H9 (cell line): ENCODE measurements at regions not wholly inside any gene's neighbourhood (a gene's known extent, or its start where the extent isn't known, plus 50 kb on each side); places are given as distances from the start of the nearest gene placed in this dataset.

Source experiments
- DNase-seq: peaks from one replicate; pipeline ENCODE4 v3.0.0-alpha.2; 2017
- H2AFZ ChIP-seq: one replicate; pipeline ENCODE4 v1.6.1; 2013; ENCODE audit warnings: mild to moderate bottlenecking, low read length, control low read depth, moderate library complexity
- H2AK5ac ChIP-seq: 2 replicates; pipeline ENCODE4 v1.6.1; 2013; ENCODE audit warnings: low read length, control low read depth, mixed read lengths; ENCODE audit not compliant: insufficient read length
- H2BK120ac ChIP-seq: one replicate; pipeline ENCODE4 v1.6.1; 2013; ENCODE audit warnings: low read depth, mild to moderate bottlenecking, low read length, control low read depth, inconsistent platforms; ENCODE audit not compliant: poor library complexity, severe bottlenecking
- H2BK12ac ChIP-seq: 2 replicates; pipeline ENCODE4 v1.6.1; 2013; ENCODE audit warnings: low read length, control low read depth, mixed read lengths, low read depth; ENCODE audit not compliant: insufficient read length
- H2BK15ac ChIP-seq: 2 replicates; pipeline ENCODE4 v1.6.1; 2013; ENCODE audit warnings: low read depth, low read length, control low read depth
- H2BK20ac ChIP-seq: one replicate; pipeline ENCODE4 v1.6.1; 2013; ENCODE audit warnings: low read depth, mild to moderate bottlenecking, low read length, control low read depth, inconsistent platforms; ENCODE audit not compliant: poor library complexity, severe bottlenecking
- H2BK5ac ChIP-seq: 2 replicates; pipeline ENCODE4 v1.6.1; 2013; ENCODE audit warnings: low read length, control low read depth, mixed read lengths; ENCODE audit not compliant: insufficient read length
- H3K14ac ChIP-seq: 2 replicates; pipeline ENCODE4 v1.6.1; 2013; ENCODE audit warnings: low read length, control low read depth; ENCODE audit not compliant: insufficient read depth
- H3K18ac ChIP-seq: 2 replicates; pipeline ENCODE4 v1.6.1; 2013; ENCODE audit warnings: low read depth, mild to moderate bottlenecking, mixed read lengths, low read length, control low read depth; ENCODE audit not compliant: insufficient read length
- H3K23ac ChIP-seq: 2 replicates; pipeline ENCODE4 v1.6.1; 2013; ENCODE audit warnings: low read length, control low read depth, mixed read lengths, low read depth; ENCODE audit not compliant: insufficient read length
- H3K23me2 ChIP-seq: 2 replicates; pipeline ENCODE4 v1.6.1; 2013; ENCODE audit warnings: low read depth, mild to moderate bottlenecking, mixed read lengths, low read length, control low read depth; ENCODE audit not compliant: insufficient read length, poor library complexity, severe bottlenecking
- H3K27ac ChIP-seq: 2 replicates; pipeline ENCODE4 v1.5.1; 2013; ENCODE audit warnings: low read length, control low read depth, mixed read lengths, low read depth; ENCODE audit not compliant: insufficient read length
- H3K27me3 ChIP-seq: 2 replicates; pipeline ENCODE4 v1.6.1; 2013; ENCODE audit warnings: low read length, control low read depth, inconsistent platforms; ENCODE audit not compliant: insufficient read depth
- H3K4ac ChIP-seq: 2 replicates; pipeline ENCODE4 v1.6.1; 2013; ENCODE audit warnings: low read depth, mild to moderate bottlenecking, control low read depth, inconsistent platforms, low read length, moderate library complexity
- H3K4me1 ChIP-seq: 2 replicates; pipeline ENCODE4 v1.6.1; 2013; ENCODE audit warnings: low read length, control low read depth, inconsistent platforms; ENCODE audit not compliant: insufficient read depth
- H3K4me2 ChIP-seq: 2 replicates; pipeline ENCODE4 v1.6.1; 2013; ENCODE audit warnings: low read length, control low read depth, mixed read lengths; ENCODE audit not compliant: insufficient read length, insufficient read depth
- H3K56ac ChIP-seq: 2 replicates; pipeline ENCODE4 v1.6.1; 2013; ENCODE audit warnings: low read depth, mild to moderate bottlenecking, mixed read lengths, low read length, control low read depth; ENCODE audit not compliant: insufficient read length
- H3K79me1 ChIP-seq: 2 replicates; pipeline ENCODE4 v1.6.1; 2013; ENCODE audit warnings: low read depth, mild to moderate bottlenecking, moderate library complexity, low read length, control low read depth, inconsistent platforms; ENCODE audit not compliant: insufficient read depth, poor library complexity, severe bottlenecking
- H3K79me2 ChIP-seq: 2 replicates; pipeline ENCODE4 v1.6.1; 2013; ENCODE audit warnings: low read length, control low read depth, inconsistent platforms; ENCODE audit not compliant: insufficient read depth
- H3K9ac ChIP-seq: 2 replicates; pipeline ENCODE4 v1.6.1; 2013; ENCODE audit warnings: low read length, control low read depth, mixed read lengths; ENCODE audit not compliant: insufficient read length; ENCODE audit errors: extremely low read depth
- H3K9me3 ChIP-seq: one replicate; pipeline ENCODE4 v1.6.1; 2013; ENCODE audit warnings: low read depth, low read length, inconsistent platforms; ENCODE audit not compliant: control insufficient read depth
- H3T11ph ChIP-seq: one replicate; pipeline ENCODE4 v1.6.1; 2013; ENCODE audit warnings: mild to moderate bottlenecking, low read length, control low read depth, inconsistent platforms
- H4K20me1 ChIP-seq: one replicate; pipeline ENCODE4 v1.6.1; 2013; ENCODE audit not compliant: control insufficient read depth, insufficient read length, insufficient read depth
- H4K5ac ChIP-seq: 2 replicates; pipeline ENCODE4 v1.6.1; 2013; ENCODE audit warnings: low read depth, mild to moderate bottlenecking, mixed read lengths, low read length, control low read depth; ENCODE audit not compliant: insufficient read length
- H4K8ac ChIP-seq: replicated peaks from 2 replicates; pipeline ENCODE4 v1.6.1; 2013; ENCODE audit warnings: low read length, control low read depth, mixed read lengths, low read depth; ENCODE audit not compliant: insufficient read length
- H4K91ac ChIP-seq: 2 replicates; pipeline ENCODE4 v1.6.1; 2013; ENCODE audit warnings: low read depth, mild to moderate bottlenecking, moderate library complexity, mixed read lengths, low read length, control low read depth; ENCODE audit not compliant: insufficient read length
- H3K27ac Mint-ChIP-seq, 3 experiments: 2 replicates in 2 of 3; 3 replicates in 1 of 3; pipeline ENCODE4 v1.8.0; 2020 to 2021; ENCODE audit warnings: mixed read lengths in 3 of 3, mild to moderate bottlenecking in 1 of 3, moderate library complexity in 1 of 3
- H3K27me3 Mint-ChIP-seq: 2 replicates; pipeline ENCODE4 v1.8.0; 2021; ENCODE audit warnings: low read depth, mild to moderate bottlenecking, moderate library complexity, mixed read lengths
- H3K36me3 Mint-ChIP-seq, 3 experiments: 2 replicates in 2 of 3; 3 replicates in 1 of 3; pipeline ENCODE4 v1.8.0; 2020 to 2021; ENCODE audit warnings: low read depth in 3 of 3, mixed read lengths in 3 of 3; ENCODE audit not compliant: insufficient read depth in 1 of 3
- H3K4me1 Mint-ChIP-seq, 2 experiments: 2 replicates each; pipeline ENCODE4 v1.8.0; 2020; ENCODE audit warnings: mixed read lengths in 2 of 2
- H3K4me3 Mint-ChIP-seq, 2 experiments: 2 replicates in 1 of 2; 3 replicates in 1 of 2; pipeline ENCODE4 v1.8.0; 2020 to 2021; ENCODE audit warnings: mild to moderate bottlenecking in 2 of 2, mixed read lengths in 2 of 2, moderate library complexity in 1 of 2
- H3K9me3 Mint-ChIP-seq, 2 experiments: 2 replicates in 1 of 2; 3 replicates in 1 of 2; pipeline ENCODE4 v1.8.0; 2020; ENCODE audit warnings: mild to moderate bottlenecking in 2 of 2, mixed read lengths in 2 of 2, moderate library complexity in 1 of 2
- WGBS: extraction: QIAGEN DNeasy Blood & Tissue Kit; methylation state at CpG from one replicate; pipeline ENCODE4 v1.1.7; 2013; ENCODE audit warnings: missing lambda C conversion rate, low lambda C conversion rate, mixed read lengths; ENCODE audit not compliant: insufficient read length; ENCODE audit errors: extremely low coverage; 5-methylcytosine and 5-hydroxymethylcytosine counted together
- TF ChIP-seq, protein P1 (sequence below): fragments of 200-600 bp; sonication (generic); conservative IDR thresholded peaks from 3 replicates; pipeline ENCODE4 v1.8.0; 2021; ENCODE audit warnings: antibody characterized with exemption, mild to moderate bottlenecking

DNA sequence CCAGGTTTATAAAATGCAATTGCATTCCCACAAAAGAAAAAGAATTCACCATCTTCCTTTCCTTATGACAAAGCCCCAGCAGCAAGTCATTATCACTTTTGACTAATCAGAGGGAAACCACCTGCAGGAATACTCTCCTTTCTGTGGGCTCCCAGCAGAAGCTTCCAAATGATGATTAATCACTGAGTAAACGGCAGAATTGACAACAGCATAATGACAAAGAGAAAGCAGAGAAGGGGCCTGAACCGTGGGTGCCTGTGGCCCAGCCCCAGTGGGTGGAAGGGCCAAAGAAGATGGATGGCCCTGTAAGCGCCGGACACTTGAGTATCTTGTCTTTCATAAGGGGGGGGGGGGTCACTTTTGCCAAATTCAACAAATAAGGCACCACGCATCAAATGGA is 152.4 kb upstream of the NRBF2 start:
- Histone ChIP-seq H4K8ac (no peak overlapping the region), H2BK12ac (no peak overlapping the region), H3K23ac (no peak overlapping the region), H3K79me1 (no peaks in the 10 kb centered on the region), H3K9me3 (peaks cover under 1% of the 10 kb centered on the region), H3K27me3 (no peaks in the 10 kb centered on the region), H3K4me1 (no peaks in the 10 kb centered on the region), H3K56ac (no peak overlapping the region), H3K14ac (no peak overlapping the region), H4K20me1 (no peaks in the 10 kb centered on the region), H2AK5ac (no peak overlapping the region), H2BK15ac (no peak overlapping the region), H4K5ac (no peak overlapping the region), H3K4me2 (no peak overlapping the region), H3K4ac (no peak overlapping the region), H2BK5ac (no peak overlapping the region), H3K27ac (no peak overlapping the region), H3T11ph (no peak overlapping the region), H2BK20ac (no peak overlapping the region), H2BK120ac (no peak overlapping the region), H3K9ac (no peak overlapping the region), H3K79me2 (no peaks in the 10 kb centered on the region), H4K91ac (no peak overlapping the region), H3K18ac (no peak overlapping the region), H3K23me2 (no peaks in the 10 kb centered on the region), H2AFZ (no peak overlapping the region)
- no peak overlapping the region for H3K4me3 Mint-ChIP-seq
- H3K27ac Mint-ChIP-seq, result peak overlapping the region in 1 of 3 experiments; percentile 59; a peak in 2 of 7 replicates
- TF ChIP-seq, protein P1, sequence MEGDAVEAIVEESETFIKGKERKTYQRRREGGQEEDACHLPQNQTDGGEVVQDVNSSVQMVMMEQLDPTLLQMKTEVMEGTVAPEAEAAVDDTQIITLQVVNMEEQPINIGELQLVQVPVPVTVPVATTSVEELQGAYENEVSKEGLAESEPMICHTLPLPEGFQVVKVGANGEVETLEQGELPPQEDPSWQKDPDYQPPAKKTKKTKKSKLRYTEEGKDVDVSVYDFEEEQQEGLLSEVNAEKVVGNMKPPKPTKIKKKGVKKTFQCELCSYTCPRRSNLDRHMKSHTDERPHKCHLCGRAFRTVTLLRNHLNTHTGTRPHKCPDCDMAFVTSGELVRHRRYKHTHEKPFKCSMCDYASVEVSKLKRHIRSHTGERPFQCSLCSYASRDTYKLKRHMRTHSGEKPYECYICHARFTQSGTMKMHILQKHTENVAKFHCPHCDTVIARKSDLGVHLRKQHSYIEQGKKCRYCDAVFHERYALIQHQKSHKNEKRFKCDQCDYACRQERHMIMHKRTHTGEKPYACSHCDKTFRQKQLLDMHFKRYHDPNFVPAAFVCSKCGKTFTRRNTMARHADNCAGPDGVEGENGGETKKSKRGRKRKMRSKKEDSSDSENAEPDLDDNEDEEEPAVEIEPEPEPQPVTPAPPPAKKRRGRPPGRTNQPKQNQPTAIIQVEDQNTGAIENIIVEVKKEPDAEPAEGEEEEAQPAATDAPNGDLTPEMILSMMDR, result no peak
- no peak for DNase-seq
- H3K27me3 Mint-ChIP-seq, result no peaks in the 10 kb centered on the region
- no CpG with 5 or more reads among the region's 5 CpGs for WGBS
- peaks cover 3 to 9% of the 10 kb centered on the region in 2 experiments; a peak in 3 of 5 replicates for H3K9me3 Mint-ChIP-seq
- peaks cover 0 to 4% (median 0%) of the 10 kb centered on the region in 3 experiments; a peak in 3 of 7 replicates for H3K36me3 Mint-ChIP-seq
- peaks cover 11 to 23% of the 10 kb centered on the region in 2 experiments for H3K4me1 Mint-ChIP-seq
